A549 (cell line): ENCODE measurements at regions not wholly inside any gene's neighbourhood (a gene's known extent, or its start where the extent isn't known, plus 50 kb on each side); places are given as distances from the start of the nearest gene placed in this dataset.

Experiments used
- CEBPB ChIP-seq, 2 experiments: fragments of >200 bp in 1 of 2; sonication (Bioruptor Twin) in 1 of 2; formaldehyde crosslinking in 1 of 2; IDR thresholded peaks; 2 replicates each; pipeline ENCODE4 v1.6.1; 2012 to 2016
- EHMT2 ChIP-seq: fragments of 200-600 bp; sonication (generic); IDR thresholded peaks from 2 replicates; pipeline ENCODE4 v1.6.1; 2016; ENCODE audit warnings: antibody characterized with exemption, low read depth, mild to moderate bottlenecking, moderate library complexity
- JUN ChIP-seq, 2 experiments: fragments of >200 bp; sonication (Bioruptor Twin); formaldehyde crosslinking; IDR thresholded peaks; 2 replicates in 1 of 2; 3 replicates in 1 of 2; pipeline ENCODE4 v1.6.1; 2016 to 2017
- JUNB ChIP-seq: fragments of >200 bp; sonication (Bioruptor Twin); formaldehyde crosslinking; IDR thresholded peaks from 2 replicates; pipeline ENCODE4 v1.6.1; 2016
- MYC ChIP-seq: IDR thresholded peaks from 2 replicates; pipeline ENCODE4 v1.6.1; 2012; ENCODE audit warnings: mild to moderate bottlenecking, inconsistent platforms, low read length, improper control_type of control experiment, borderline replicate concordance
- POLR2A ChIP-seq: IDR thresholded peaks from 2 replicates; pipeline ENCODE4 v1.6.1; 2012; ENCODE audit warnings: mild to moderate bottlenecking, low read length
- RARB ChIP-seq: fragments of 250-450 bp; sonication (Bioruptor Pico); IDR thresholded peaks from 2 replicates; pipeline ENCODE4 v1.8.0; 2021; ENCODE audit warnings: mild to moderate bottlenecking, moderate library complexity
- SMC3 ChIP-seq: fragments of >200 bp; sonication (Bioruptor Twin); formaldehyde crosslinking; IDR thresholded peaks from 3 replicates; pipeline ENCODE4 v1.6.1; 2018; ENCODE audit warnings: inconsistent platforms
- ZC3H11A ChIP-seq: fragments of 450-650 bp; IDR thresholded peaks from 2 replicates; pipeline ENCODE4 v1.6.1; 2014; ENCODE audit warnings: antibody characterized with exemption, mild to moderate bottlenecking
- TF ChIP-seq, protein P1 (sequence below): fragments of >200 bp; sonication (Bioruptor Twin); formaldehyde crosslinking; IDR thresholded peaks from 3 replicates; pipeline ENCODE4 v1.5.1; 2016
- TF ChIP-seq, protein P2 (sequence below): IDR thresholded peaks from 2 replicates; pipeline ENCODE4 v1.6.1; 2012
- TF ChIP-seq, protein P3 (sequence below): fragments of 200-600 bp; sonication (generic); IDR thresholded peaks from 2 replicates; pipeline ENCODE4 v1.6.1; 2016; ENCODE audit warnings: antibody characterized with exemption, mild to moderate bottlenecking, moderate library complexity
- TF ChIP-seq, protein P4 (sequence below): fragments of 450-650 bp; IDR thresholded peaks from 2 replicates; pipeline ENCODE4 v1.6.1; 2014; ENCODE audit warnings: antibody characterized with exemption
- TF ChIP-seq, protein P5 (sequence below): fragments of 150-350 bp; IDR thresholded peaks from 2 replicates; pipeline ENCODE4 v1.6.1; 2014; ENCODE audit warnings: low read depth, mild to moderate bottlenecking, low read length

DNA sequence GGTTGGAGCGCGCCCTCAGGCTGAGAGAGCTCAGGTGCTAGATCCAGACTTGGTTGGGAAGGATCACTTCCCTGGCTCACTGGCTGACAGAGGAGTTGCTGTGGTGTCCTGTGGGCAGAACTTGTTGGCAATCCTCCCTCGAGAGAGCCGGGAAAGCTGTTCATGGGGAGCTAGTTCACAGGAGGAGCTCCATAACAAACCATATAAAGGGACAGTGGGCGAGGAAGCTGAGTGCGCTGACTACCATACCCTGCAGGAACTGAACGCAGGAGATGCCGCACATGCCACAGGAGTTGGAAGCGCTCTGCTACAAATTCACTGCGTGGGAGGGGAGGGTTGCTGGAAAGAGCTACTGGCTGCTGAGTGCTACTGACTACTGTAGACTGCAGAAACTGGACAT is 243.2 kb downstream of the OGFRL1 start:
- no peak for TF ChIP-seq MYC
- TF ChIP-seq, protein P1, sequence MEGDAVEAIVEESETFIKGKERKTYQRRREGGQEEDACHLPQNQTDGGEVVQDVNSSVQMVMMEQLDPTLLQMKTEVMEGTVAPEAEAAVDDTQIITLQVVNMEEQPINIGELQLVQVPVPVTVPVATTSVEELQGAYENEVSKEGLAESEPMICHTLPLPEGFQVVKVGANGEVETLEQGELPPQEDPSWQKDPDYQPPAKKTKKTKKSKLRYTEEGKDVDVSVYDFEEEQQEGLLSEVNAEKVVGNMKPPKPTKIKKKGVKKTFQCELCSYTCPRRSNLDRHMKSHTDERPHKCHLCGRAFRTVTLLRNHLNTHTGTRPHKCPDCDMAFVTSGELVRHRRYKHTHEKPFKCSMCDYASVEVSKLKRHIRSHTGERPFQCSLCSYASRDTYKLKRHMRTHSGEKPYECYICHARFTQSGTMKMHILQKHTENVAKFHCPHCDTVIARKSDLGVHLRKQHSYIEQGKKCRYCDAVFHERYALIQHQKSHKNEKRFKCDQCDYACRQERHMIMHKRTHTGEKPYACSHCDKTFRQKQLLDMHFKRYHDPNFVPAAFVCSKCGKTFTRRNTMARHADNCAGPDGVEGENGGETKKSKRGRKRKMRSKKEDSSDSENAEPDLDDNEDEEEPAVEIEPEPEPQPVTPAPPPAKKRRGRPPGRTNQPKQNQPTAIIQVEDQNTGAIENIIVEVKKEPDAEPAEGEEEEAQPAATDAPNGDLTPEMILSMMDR: no peak
- TF ChIP-seq, protein P2, sequence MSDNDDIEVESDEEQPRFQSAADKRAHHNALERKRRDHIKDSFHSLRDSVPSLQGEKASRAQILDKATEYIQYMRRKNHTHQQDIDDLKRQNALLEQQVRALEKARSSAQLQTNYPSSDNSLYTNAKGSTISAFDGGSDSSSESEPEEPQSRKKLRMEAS: no peak
- TF ChIP-seq, protein P3, sequence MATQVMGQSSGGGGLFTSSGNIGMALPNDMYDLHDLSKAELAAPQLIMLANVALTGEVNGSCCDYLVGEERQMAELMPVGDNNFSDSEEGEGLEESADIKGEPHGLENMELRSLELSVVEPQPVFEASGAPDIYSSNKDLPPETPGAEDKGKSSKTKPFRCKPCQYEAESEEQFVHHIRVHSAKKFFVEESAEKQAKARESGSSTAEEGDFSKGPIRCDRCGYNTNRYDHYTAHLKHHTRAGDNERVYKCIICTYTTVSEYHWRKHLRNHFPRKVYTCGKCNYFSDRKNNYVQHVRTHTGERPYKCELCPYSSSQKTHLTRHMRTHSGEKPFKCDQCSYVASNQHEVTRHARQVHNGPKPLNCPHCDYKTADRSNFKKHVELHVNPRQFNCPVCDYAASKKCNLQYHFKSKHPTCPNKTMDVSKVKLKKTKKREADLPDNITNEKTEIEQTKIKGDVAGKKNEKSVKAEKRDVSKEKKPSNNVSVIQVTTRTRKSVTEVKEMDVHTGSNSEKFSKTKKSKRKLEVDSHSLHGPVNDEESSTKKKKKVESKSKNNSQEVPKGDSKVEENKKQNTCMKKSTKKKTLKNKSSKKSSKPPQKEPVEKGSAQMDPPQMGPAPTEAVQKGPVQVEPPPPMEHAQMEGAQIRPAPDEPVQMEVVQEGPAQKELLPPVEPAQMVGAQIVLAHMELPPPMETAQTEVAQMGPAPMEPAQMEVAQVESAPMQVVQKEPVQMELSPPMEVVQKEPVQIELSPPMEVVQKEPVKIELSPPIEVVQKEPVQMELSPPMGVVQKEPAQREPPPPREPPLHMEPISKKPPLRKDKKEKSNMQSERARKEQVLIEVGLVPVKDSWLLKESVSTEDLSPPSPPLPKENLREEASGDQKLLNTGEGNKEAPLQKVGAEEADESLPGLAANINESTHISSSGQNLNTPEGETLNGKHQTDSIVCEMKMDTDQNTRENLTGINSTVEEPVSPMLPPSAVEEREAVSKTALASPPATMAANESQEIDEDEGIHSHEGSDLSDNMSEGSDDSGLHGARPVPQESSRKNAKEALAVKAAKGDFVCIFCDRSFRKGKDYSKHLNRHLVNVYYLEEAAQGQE: no peak
- TF ChIP-seq POLR2A: no peak
- no peak for TF ChIP-seq RARB (CRISPR knock-in tag)
- TF ChIP-seq, protein P4, sequence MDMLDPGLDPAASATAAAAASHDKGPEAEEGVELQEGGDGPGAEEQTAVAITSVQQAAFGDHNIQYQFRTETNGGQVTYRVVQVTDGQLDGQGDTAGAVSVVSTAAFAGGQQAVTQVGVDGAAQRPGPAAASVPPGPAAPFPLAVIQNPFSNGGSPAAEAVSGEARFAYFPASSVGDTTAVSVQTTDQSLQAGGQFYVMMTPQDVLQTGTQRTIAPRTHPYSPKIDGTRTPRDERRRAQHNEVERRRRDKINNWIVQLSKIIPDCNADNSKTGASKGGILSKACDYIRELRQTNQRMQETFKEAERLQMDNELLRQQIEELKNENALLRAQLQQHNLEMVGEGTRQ: no peak
- no peak for TF ChIP-seq JUNB
- no peak for TF ChIP-seq JUN (IDR thresholded peaks at IDR 0.05)
- no peak for TF ChIP-seq CEBPB (IDR thresholded peaks at IDR 0.05)
- no peak for TF ChIP-seq ZC3H11A
- TF ChIP-seq, protein P5, sequence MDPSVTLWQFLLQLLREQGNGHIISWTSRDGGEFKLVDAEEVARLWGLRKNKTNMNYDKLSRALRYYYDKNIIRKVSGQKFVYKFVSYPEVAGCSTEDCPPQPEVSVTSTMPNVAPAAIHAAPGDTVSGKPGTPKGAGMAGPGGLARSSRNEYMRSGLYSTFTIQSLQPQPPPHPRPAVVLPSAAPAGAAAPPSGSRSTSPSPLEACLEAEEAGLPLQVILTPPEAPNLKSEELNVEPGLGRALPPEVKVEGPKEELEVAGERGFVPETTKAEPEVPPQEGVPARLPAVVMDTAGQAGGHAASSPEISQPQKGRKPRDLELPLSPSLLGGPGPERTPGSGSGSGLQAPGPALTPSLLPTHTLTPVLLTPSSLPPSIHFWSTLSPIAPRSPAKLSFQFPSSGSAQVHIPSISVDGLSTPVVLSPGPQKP: no peak
- no peak for TF ChIP-seq EHMT2
- no peak for TF ChIP-seq SMC3
